Right forelimb (tissue), 1 donor: ENCODE measurements at regions not wholly inside any gene's neighbourhood (a gene's known extent, or its start where the extent isn't known, plus 50 kb on each side); places are given as distances from the start of the nearest gene placed in this dataset.
"Not testable (repeated sequence)": the region's sequence is repeated elsewhere in the genome, so short reads cannot be mapped to it uniquely, and the experiment has no call there.

Experiments used
- DNase-seq: peaks from one replicate; pipeline ENCODE4 v3.0.0-alpha.2; 2018

DNA sequence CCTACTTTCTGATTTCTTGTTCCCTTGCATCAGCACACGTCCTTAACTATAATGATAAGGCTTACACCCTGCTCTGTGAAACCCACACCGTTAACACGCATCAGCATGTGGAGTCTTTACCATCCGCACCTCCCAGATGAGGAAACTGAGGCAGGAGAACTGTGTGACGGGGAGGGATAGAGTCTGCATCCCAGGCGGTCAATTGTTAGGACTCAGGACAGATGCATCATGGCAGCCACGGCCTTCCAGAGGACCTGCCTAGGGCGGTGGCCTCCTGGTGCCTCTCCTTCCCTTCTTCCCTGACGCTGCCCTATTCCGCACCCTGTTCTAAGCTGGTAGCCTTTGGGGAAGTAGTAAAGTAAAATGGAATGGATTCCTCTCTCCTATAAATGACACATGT, 326.0 kb downstream of the TEX29 start:
- no peak for DNase-seq

GRCh38 chr13:111648885-111649284, 328.4 kb downstream of the TEX29 start:
- no peak for DNase-seq

DNA sequence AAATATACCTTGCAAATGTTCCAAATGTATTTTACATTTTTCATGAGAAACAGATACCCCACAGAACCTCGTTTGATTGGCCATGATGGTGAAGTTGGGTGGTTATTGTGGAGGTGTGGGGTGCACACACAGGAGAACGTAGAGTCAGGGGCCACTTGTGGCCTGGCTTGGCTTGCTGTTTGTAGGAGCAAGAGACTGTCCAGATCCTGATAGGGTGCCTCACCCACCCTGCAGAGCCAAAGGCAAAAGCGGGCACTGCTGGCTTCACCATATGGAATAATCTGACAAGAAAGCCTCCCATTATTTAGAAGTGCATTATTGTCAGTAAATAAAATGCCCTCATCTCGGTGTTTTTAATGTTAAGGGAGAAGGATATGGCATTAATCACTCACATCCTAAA, 330.2 kb downstream of the TEX29 start:
- no peak for DNase-seq

GRCh38 chr13:111652676-111653075, 332.2 kb downstream of the TEX29 start:
- no peak for DNase-seq

- DNase-seq: no peak
Measured at GRCh38 chr13:111654531-111654930, 334.1 kb downstream of the TEX29 start.

DNA sequence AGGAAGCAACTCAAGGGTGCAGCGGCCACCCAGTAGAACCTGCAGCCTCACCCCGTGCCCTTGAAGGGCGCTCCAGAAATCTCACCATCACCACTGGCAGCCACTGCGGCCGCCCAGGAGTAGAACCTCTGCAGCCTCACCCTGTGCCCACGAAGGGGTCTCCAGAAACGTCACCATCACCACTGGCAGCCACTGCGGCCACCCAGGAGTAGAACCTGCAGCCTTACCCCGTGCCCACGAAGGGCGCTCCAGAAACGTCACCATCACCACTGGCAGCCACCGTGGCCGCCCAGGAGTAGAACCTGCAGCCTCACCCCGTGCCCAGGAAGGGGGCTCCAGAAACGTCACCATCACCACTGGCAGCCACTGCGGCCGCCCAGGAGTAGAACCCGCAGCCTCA, 336.0 kb downstream of the TEX29 start:
- no peak for DNase-seq

- no peak for DNase-seq
Measured at GRCh38 chr13:111657013-111657412, 336.6 kb downstream of the TEX29 start.

- DNase-seq: no peak
Measured at GRCh38 chr13:111658145-111659100, 338.0 kb downstream of the TEX29 start.

GRCh38 chr13:111659219-111659775, 338.9 kb downstream of the TEX29 start:
- no peak for DNase-seq

GRCh38 chr13:111659842-111660241, 339.4 kb downstream of the TEX29 start:
- no peak for DNase-seq

- no peak for DNase-seq
Measured at GRCh38 chr13:111661052-111661451, 340.6 kb downstream of the TEX29 start.

DNA sequence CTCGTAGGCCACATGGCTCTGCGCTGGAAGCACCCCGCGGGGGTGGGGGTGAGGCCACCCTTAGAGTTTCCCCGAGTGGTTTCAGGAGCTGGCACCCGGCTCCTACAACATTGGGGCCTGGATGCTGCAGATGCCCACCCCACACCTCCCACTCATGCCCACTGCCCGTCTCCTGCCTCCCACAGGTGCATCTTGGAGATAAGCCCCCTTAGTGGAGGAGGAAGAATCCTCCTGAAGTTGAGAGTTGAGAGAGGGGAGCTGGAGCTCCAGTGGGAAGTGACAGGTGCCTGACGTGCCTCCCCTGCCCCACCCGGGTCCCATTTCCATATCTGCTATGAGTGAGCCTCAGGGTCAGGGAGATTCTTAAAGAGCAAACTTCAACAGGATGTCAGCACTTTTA, 341.3 kb downstream of the TEX29 start:
- DNase-seq: no peak

DNA sequence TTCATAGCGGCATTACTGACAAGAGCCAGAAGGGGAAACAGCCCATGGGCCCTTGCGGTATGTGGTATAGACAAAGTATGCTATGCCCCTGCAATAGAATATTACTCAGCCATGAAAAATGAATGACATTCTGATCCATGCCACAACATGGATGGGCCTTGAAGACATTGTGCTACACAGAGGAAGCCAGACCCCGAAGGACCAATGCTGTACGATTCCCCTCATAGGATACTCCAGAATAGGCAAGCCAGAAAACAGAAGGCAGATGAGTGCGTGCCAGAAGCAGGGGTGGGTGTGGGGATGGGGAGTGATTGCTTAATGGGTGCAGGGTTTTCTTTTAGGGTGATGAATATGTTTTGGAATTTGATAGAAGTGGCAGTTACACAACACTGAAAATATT, 342.0 kb downstream of the TEX29 start:
- no peak for DNase-seq

DNA sequence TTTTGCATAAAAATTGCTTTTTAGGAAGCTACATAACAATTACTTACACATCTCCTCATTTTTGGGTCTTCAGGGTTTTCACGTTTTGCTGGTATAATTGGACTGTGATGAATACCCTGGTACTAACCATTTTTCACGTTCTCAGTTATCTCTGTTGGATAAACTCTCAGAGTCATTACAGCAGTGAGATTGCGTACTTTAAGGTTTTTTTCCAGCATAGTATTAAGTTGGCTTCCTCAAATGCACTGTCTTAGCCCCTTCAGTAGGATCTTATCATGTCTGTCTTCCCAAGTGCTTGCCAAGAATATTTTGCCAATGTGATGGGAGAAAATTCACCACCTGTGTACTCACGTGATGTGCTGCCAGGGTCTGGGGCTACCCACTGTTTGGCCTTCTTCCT, 342.5 kb downstream of the TEX29 start:
- no peak for DNase-seq

DNA sequence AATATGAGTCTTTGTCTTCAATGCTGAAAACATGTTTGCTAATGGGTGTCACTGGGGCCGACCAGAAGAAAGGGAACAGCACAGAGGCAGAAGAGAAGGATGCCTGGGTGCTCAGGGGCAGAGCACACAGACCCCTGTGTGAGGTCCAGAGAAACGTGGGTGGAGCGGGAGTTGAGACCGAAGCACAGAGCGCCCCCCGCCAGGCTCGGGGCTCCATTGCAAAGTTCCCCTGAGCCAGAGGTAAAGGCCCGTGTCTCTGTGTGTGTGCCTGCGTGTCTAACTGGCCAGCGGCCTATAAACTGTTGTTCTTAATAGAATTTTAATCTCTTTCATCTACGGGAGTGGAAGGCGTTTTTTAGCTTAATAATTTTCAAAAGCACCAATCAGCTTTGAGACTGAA, 343.1 kb downstream of the TEX29 start:
- no peak for DNase-seq

- no peak for DNase-seq
Measured at GRCh38 chr13:111663953-111664421, 343.5 kb downstream of the TEX29 start.

DNA sequence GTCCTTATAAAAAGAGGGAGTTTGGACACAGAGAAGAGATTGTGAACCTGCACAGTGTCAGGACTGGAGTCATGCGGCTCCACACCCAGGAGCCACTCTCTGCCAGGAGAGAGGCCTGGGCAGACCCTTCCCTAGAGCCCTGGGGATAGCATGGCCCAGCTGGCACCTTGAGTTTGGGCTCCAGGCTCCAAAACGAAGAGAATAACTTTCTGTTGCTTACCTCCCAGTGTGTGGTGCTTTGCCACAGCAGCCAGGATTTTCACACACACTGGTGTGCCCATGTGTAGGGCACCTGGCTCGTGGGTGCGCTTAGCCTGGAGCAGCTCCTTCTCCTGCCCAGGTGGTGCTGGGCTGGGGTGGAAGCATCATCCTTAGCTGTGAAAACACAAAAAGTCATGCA, 344.3 kb downstream of the TEX29 start:
- no peak for DNase-seq

GRCh38 chr13:111665691-111666095, 345.3 kb downstream of the TEX29 start:
- no peak for DNase-seq

GRCh38 chr13:111666164-111666776, 345.8 kb downstream of the TEX29 start:
- no peak for DNase-seq

DNA sequence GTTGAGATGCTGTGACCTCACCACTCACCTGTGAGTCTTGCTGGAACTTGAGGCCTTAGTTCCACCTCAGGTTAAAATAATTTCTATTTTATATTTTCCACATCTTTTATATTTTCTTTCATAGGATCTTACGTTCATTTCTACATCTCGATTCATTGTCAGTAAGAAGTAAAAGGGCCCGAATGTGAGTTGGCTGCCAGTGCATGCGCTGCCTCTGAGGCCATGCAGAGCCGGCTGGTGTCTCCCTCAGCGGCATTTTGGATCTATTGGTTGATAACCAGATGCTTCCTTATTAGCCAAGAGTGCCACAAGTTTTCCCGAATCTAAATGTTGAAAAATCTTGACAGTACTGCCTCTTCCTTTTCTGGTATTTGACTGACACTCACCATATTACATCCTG, 347.3 kb downstream of the TEX29 start:
- DNase-seq: no peak

GRCh38 chr13:111668451-111668850, 348.0 kb downstream of the TEX29 start:
- DNase-seq: no peak

- DNase-seq: not testable (repeated sequence)
Measured at GRCh38 chr13:111672198-111672597, 351.8 kb downstream of the TEX29 start.

- DNase-seq: not testable (repeated sequence)
Measured at GRCh38 chr13:111678120-111678882, 357.9 kb downstream of the TEX29 start.
